ENCODE measurements at regions not wholly inside any gene's neighbourhood (a gene's known extent, or its start where the extent isn't known, plus 50 kb on each side); places are given as distances from the start of the nearest gene placed in this dataset.
"Not testable (repeated sequence)": the region's sequence is repeated elsewhere in the genome, so short reads cannot be mapped to it uniquely, and the experiment has no call there.

- DNase-seq: not testable (repeated sequence)
These were observed 261.4 kb upstream of the HNRNPA3 start for GRCh38 chr2:176951218-176951617.

GRCh38 chr2:176956791-176957190, 255.8 kb upstream of the HNRNPA3 start:
- no peak for DNase-seq

DNA sequence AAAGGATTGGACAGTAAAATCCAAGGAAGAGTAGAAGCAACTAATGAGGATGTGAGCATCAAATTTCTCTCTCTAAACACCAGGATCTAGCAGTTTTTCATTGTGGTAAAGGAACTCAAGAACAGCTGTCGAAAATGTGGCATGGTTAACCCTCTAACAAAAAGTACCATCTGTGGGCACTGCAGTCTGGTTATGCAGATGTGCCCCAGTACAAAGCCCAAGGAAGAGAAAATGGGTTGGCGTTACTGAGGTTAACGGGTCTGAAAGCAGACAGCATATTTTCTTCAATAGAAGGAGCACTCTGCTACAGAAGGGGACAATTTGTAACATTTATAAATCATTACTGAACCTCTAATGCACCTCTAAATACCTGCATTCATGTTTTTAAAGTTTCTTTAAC, 253.0 kb upstream of the HNRNPA3 start:
- no peak for DNase-seq

GRCh38 chr2:176960061-176960460, 252.5 kb upstream of the HNRNPA3 start:
- DNase-seq: no peak

DNA sequence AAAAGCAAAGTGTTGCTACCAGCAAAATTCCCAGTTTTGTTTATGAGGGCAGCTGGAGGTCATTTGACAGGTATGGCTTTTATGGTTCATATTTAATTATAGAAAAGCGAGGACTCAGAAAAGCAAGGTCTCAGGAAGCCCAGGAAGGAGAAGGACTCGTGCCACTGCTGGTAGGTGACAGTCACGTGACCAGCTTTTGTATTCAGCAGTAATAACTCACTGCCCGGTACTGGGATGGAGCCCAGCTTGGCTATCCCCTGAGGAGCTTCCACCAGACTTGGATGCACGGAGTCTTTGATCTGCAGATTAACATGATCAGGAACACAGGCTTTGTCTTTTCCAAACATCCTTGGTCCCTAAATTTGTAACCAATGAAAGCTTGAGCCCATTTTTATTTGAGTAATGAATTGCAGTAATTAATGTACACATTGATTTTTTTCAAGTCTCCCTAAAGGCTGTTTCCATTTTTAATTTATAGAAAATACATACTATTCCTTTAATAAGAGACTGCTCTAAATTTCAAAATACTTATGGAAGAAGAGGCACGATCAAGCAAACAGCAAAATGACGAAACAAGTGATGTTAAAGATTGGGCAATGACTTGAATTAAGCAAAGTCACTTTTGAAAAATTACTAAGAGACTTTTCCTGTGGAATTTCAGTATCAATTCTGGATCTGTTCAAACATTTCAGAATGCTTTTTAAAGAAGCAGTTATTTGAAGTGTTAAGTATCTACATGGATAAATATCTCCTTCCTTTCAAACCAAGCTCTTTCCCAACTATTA, 251.7 kb upstream of the HNRNPA3 start:
- no peak for DNase-seq

- DNase-seq: no peak
These were observed 250.6 kb upstream of the HNRNPA3 start for GRCh38 chr2:176961775-176962619.

DNA sequence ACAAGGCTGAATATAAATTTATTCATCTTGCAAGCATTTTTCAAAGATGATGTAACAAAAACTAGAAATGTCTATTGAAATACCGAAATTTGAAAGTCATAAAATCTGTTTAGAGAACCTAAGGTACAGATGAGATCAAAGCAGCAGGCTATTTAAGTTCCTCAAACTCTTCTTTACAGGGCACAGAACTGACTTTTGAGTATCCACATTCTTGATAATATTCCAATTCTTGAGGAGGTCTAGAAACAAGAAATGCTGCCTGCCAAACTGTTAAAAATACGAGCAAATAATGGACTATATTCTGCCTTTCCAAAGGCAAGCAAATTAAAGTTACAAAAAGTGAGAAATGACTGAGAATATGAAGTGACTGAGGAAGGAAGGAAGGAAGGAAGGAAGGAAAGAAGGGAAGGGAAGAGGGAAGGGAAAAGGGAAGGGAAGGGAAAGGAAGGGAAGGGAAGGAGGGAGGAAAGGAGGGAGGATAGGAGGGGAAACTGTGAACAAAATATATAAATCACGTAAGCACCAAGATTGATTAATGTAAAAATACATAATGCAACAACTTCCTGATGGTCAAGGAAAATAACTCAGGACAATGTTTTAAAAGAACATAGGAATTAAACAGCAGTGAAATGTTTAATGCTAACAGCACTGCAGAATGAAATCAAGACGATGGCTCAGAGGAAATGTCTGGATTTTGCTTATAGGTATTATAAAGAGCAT, 248.9 kb upstream of the HNRNPA3 start:
- no peak for DNase-seq

DNA sequence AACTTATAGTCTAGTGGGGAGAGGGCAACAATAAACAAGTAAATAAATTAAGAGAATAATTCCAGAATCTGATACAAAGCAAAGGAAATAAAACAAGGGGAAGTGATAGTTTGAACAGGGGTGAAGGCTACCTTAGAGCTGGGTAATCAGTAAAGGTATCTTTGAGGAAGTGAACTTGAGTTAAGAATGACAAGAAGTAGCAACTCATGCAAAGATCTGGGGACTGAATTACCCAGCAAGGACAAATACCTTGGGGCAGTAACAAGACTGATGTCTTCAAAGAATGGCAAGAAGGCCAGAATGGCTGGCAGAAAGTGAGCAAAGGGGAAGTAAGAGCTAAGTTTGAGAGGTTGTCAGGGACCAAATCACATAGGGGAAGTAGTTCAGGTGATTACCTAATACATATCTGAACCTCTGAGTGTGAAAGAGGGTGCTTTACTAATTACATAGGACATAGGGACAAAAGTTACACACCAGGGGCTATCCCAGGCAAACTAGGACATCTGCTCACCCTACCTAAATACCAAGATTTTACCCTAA, 244.6 kb upstream of the HNRNPA3 start:
- no peak for DNase-seq

- DNase-seq: no peak
These were observed 242.8 kb upstream of the HNRNPA3 start for GRCh38 chr2:176969642-176970359.

GRCh38 chr2:176976736-176977685, 235.6 kb upstream of the HNRNPA3 start:
- no peak for DNase-seq

DNA sequence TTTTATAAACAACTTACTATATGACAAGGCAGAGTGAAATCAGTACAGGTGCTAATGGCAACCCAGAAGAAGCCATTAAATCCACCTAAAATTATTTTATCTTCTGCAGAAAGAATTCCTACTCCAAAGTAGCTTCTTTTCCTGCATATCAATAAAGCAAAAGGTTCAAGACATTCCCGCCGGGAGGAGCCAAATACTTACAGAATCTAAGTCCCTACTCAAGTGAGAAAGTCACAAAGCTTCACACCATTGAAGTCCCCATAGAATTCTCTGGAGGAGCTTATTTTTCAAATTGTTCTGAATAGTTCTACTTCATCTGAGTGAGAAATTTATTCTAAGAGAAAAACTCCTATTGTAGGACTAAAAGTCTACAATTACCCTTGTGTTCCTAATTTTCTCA, 233.7 kb upstream of the HNRNPA3 start:
- DNase-seq: no peak

DNA sequence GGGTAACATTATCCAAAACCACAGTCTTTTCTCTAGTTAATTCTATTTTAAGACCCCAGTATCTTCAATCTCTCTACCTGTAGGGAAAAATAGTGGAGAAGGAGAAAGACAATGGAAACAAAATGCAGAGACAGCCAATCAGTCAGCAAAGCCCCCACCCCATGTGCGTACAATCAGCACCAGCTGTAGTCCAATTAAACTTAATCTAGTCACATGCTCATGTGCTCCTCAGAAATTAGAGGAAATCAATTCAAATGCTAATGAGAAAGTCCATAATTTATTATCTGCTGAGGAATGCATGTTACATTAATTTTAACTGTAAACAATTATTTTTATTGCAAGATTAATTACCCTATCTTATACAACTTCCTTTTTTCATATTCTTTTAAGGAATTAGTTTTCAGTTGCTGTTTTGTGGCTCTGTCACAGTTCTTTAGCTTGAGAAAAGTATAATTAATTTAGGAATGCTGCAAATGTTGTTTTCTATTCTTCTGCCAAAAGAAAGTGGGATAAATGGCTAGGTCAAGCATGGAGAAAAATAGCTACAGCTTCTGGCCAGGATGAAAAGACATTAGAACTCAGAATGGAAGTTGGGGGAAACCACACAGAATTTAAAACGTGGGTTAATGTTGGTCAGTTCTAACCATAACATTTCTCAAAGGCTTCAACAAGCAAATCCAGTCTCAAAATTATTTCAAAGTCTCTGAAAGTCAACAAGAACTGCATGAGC, 232.4 kb upstream of the HNRNPA3 start:
- no peak for DNase-seq

GRCh38 chr2:176984987-176985386, 227.6 kb upstream of the HNRNPA3 start:
- DNase-seq: no peak

GRCh38 chr2:176985871-176986270, 226.7 kb upstream of the HNRNPA3 start:
- no peak for DNase-seq

- DNase-seq: no peak
These were observed 226.1 kb upstream of the HNRNPA3 start for GRCh38 chr2:176986487-176986886.

DNA sequence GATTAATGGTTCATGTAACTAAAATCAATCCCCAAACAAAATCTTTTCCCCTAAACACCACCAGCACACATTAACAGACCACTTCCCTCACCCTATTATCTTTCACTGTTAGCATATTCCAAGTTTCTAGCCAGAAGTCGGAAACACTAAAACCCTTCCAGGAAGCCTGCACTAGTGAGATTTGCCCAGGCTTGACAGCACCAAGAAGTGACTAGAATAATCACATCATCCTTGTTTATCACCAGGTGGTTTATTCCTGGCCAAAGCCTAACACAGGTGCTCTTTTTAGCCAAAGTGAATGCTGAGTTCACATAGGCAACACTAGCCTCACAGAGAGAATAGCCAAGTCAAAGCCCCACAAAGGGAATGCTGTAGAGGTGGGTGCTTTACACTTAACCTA, 221.2 kb upstream of the HNRNPA3 start:
- no peak for DNase-seq

- DNase-seq: peak; percentile 4
These were observed 215.4 kb upstream of the HNRNPA3 start for GRCh38 chr2:176997074-176997791.

DNA sequence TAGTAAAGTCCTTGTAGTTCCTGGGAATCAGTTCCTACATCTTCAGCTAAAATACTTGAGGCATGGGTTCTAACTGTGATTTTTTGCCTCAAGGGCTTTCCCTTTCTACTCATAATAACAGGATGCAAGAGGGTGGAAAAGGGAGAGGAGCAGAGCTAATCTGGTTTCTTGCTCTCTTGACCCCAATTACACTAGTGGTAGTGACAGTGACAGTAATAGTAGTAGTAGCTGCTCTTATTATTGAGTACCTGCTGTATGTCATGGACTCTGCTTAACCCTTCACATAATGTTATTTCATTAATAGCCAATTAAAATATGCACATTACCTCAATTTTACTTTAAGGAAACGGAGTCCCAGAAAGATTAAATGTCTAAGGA, 214.8 kb upstream of the HNRNPA3 start:
- DNase-seq: no peak

DNA sequence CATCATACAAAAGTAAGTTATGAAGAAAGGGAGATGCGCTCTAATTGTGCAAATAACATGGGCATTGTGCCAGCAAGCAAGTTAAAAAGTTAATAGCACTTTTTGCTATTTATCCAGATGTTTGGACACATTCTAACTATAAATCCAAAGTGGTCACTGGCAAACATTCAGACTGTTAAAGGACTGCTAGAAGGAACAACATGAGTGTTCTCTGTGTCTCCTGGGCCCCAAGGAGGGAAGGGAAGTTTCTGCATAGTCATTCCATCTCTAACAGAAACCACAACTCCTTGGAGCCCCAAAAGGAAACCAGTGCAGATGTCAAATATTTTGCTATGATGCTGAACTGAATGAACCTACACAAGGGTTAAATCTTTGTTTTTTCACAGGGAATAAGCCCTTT, 213.3 kb upstream of the HNRNPA3 start:
- DNase-seq: no peak

Data from CD4-positive, alpha-beta T cell treated with Interleukin-12 subunit alpha and Interleukin-12 subunit beta, for 1 hour (primary cell).